Osteoblast (primary cell): ENCODE measurements at regions not wholly inside any gene's neighbourhood (a gene's known extent, or its start where the extent isn't known, plus 50 kb on each side); places are given as distances from the start of the nearest gene placed in this dataset.

ENCODE experiments used
- DNase-seq: peaks from one replicate; pipeline ENCODE4 v3.0.0; 2011; ENCODE audit warnings: low spot score, mixed read lengths; ENCODE audit not compliant: insufficient read length; ENCODE audit errors: missing footprints
- H2AFZ ChIP-seq: 2 replicates; pipeline ENCODE4 v1.6.0; 2011; ENCODE audit warnings: mild to moderate bottlenecking, low read length
- H3K27ac ChIP-seq: 2 replicates; pipeline ENCODE4 v1.5.1; 2011; ENCODE audit warnings: mild to moderate bottlenecking, low read depth, low read length, moderate library complexity
- H3K27me3 ChIP-seq: 2 replicates; pipeline ENCODE4 v1.6.0; 2012; ENCODE audit warnings: mild to moderate bottlenecking, control low read depth, inconsistent platforms, low read length, moderate library complexity; ENCODE audit not compliant: insufficient read depth
- H3K36me3 ChIP-seq: 2 replicates; pipeline ENCODE4 v1.5.1; 2011; ENCODE audit warnings: mild to moderate bottlenecking, low read length, control low read depth, moderate library complexity; ENCODE audit not compliant: insufficient read depth
- H3K4me1 ChIP-seq: 2 replicates; pipeline ENCODE4 v1.5.1; 2011; ENCODE audit warnings: mild to moderate bottlenecking, low read length, control low read depth, moderate library complexity; ENCODE audit not compliant: insufficient read depth
- H3K4me2 ChIP-seq: 2 replicates; pipeline ENCODE4 v1.6.0; 2011; ENCODE audit warnings: mild to moderate bottlenecking, low read length; ENCODE audit not compliant: insufficient read depth
- H3K4me3 ChIP-seq: fragments of 200-600 bp; sonication (generic); 3 replicates; pipeline ENCODE4 v1.5.1; 2012; ENCODE audit warnings: mild to moderate bottlenecking, low read length, inconsistent platforms; ENCODE audit not compliant: insufficient read depth
- H3K79me2 ChIP-seq: 2 replicates; pipeline ENCODE4 v1.6.0; 2012; ENCODE audit warnings: mild to moderate bottlenecking, low read length, control low read depth, inconsistent platforms; ENCODE audit not compliant: insufficient read depth
- H3K9me3 ChIP-seq: 2 replicates; pipeline ENCODE4 v1.5.1; 2011; ENCODE audit warnings: low read depth, low read length, control low read depth
- H4K20me1 ChIP-seq: 2 replicates; pipeline ENCODE4 v1.6.0; 2012; ENCODE audit warnings: mild to moderate bottlenecking, low read length, control low read depth; ENCODE audit not compliant: insufficient read depth
- TF ChIP-seq, protein P1 (sequence below): IDR thresholded peaks from 2 replicates; pipeline ENCODE4 v1.5.1; 2011; ENCODE audit warnings: mild to moderate bottlenecking, low read depth, low read length, moderate library complexity; ENCODE audit errors: extremely low read depth

GRCh38 chr13:99698816-99699099 is 197.5 kb downstream of the TM9SF2 start:
- TF ChIP-seq, protein P1, sequence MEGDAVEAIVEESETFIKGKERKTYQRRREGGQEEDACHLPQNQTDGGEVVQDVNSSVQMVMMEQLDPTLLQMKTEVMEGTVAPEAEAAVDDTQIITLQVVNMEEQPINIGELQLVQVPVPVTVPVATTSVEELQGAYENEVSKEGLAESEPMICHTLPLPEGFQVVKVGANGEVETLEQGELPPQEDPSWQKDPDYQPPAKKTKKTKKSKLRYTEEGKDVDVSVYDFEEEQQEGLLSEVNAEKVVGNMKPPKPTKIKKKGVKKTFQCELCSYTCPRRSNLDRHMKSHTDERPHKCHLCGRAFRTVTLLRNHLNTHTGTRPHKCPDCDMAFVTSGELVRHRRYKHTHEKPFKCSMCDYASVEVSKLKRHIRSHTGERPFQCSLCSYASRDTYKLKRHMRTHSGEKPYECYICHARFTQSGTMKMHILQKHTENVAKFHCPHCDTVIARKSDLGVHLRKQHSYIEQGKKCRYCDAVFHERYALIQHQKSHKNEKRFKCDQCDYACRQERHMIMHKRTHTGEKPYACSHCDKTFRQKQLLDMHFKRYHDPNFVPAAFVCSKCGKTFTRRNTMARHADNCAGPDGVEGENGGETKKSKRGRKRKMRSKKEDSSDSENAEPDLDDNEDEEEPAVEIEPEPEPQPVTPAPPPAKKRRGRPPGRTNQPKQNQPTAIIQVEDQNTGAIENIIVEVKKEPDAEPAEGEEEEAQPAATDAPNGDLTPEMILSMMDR, result no peak
- H3K4me1 ChIP-seq, result no peaks in the 10 kb centered on the region
- no peaks in the 10 kb centered on the region for H3K9me3 ChIP-seq
- H2AFZ ChIP-seq, result no peak overlapping the region
- no peak overlapping the region for H3K4me2 ChIP-seq
- no peaks in the 10 kb centered on the region for H4K20me1 ChIP-seq
- no peaks in the 10 kb centered on the region for H3K36me3 ChIP-seq
- H3K4me3 ChIP-seq, result no peak overlapping the region
- H3K27me3 ChIP-seq, result no peaks in the 10 kb centered on the region
- no peak for DNase-seq
- no peaks in the 10 kb centered on the region for H3K79me2 ChIP-seq
- H3K27ac ChIP-seq, result no peak overlapping the region

GRCh38 chr13:99698010-99698815 is 196.9 kb downstream of the TM9SF2 start:
- no peak overlapping the region for H3K4me3 ChIP-seq
- TF ChIP-seq, protein P1, result no peak
- H2AFZ ChIP-seq, result no peak overlapping the region
- no peak overlapping the region for H3K4me2 ChIP-seq
- no peaks in the 10 kb centered on the region for H3K27me3 ChIP-seq
- H4K20me1 ChIP-seq, result no peaks in the 10 kb centered on the region
- H3K79me2 ChIP-seq, result no peaks in the 10 kb centered on the region
- H3K9me3 ChIP-seq, result no peaks in the 10 kb centered on the region
- H3K27ac ChIP-seq, result no peak overlapping the region
- H3K36me3 ChIP-seq, result no peaks in the 10 kb centered on the region
- DNase-seq, result no peak
- no peaks in the 10 kb centered on the region for H3K4me1 ChIP-seq

DNA sequence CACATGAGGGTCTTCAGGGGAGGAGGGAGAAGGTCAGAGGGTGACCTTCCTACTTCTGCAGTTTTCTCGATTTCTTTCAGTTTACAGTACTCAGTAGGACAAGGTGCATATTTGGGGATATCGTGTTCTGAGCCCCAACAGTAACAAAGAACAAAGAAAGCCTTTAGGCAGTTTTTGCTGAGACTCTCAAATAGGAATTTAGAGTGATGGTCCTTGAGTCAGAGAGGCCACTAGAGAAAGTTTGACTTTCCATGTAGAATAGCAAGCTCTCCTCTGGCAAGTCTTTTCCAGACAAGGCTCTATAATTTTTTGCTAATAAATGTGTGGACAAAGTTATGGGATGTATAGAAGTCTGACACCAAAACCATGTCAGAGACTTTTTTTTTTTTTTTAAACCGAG is 194.6 kb downstream of the TM9SF2 start:
- Histone ChIP-seq H3K79me2 (no peaks in the 10 kb centered on the region), H2AFZ (no peak overlapping the region), H3K4me2 (no peak overlapping the region), H3K9me3 (no peaks in the 10 kb centered on the region), H3K4me1 (no peaks in the 10 kb centered on the region), H3K27me3 (peaks cover 8% of the 10 kb centered on the region), H3K36me3 (no peaks in the 10 kb centered on the region), H3K4me3 (no peak overlapping the region), H4K20me1 (no peaks in the 10 kb centered on the region), H3K27ac (no peak overlapping the region)
- no peak for DNase-seq
- TF ChIP-seq, protein P1, result no peak

GRCh38 chr13:99693852-99694611 is 192.8 kb downstream of the TM9SF2 start:
- no peak overlapping the region for H3K4me2 ChIP-seq
- no peak for DNase-seq
- peaks cover 15% of the 10 kb centered on the region for H3K27me3 ChIP-seq
- H3K4me1 ChIP-seq, result no peaks in the 10 kb centered on the region
- H3K9me3 ChIP-seq, result no peaks in the 10 kb centered on the region
- H3K79me2 ChIP-seq, result no peaks in the 10 kb centered on the region
- TF ChIP-seq, protein P1, result no peak
- no peak overlapping the region for H2AFZ ChIP-seq
- H3K36me3 ChIP-seq, result no peaks in the 10 kb centered on the region
- no peaks in the 10 kb centered on the region for H4K20me1 ChIP-seq
- no peak overlapping the region for H3K4me3 ChIP-seq
- no peak overlapping the region for H3K27ac ChIP-seq
